SK-N-SH (cell line): ENCODE measurements at regions not wholly inside any gene's neighbourhood (a gene's known extent, or its start where the extent isn't known, plus 50 kb on each side); places are given as distances from the start of the nearest gene placed in this dataset.

ENCODE experiments used
- CTCF ChIA-PET: fragments of 300-600, 350-600 bp; formaldehyde crosslinking; extraction: SDS; loops from one replicate; lab custom pipeline; 2021; lab: Yijun Ruan, JAX
- POLR2A ChIA-PET: fragments of 350-600 bp; sonication (Branson Sonifier 250); formaldehyde crosslinking; extraction: SDS; loops from one replicate; lab custom pipeline; 2020; ENCODE audit warnings: antibody characterized with exemption, inconsistent platforms; lab: Yijun Ruan, JAX
- DNase-seq: peaks from one replicate; pipeline ENCODE4 v3.0.0; 2012
- H2AFZ ChIP-seq: fragments of 200-600 bp; sonication (generic); 2 replicates; pipeline ENCODE4 v1.8.1; 2016; ENCODE audit warnings: antibody characterized with exemption, mild to moderate bottlenecking, low read depth
- H3F3A ChIP-seq: fragments of 200-600 bp; sonication (generic); replicated peaks from 2 replicates; pipeline ENCODE3; 2016; ENCODE audit warnings: antibody characterized with exemption, mild to moderate bottlenecking; ENCODE audit not compliant: insufficient read depth
- H3K27ac ChIP-seq, 2 experiments: fragments of 200-500 bp in 1 of 2; fragments of 200-600 bp in 1 of 2; sonication (Bioruptor generic) in 1 of 2; sonication (generic), shearing (Covaris generic) in 1 of 2; 2 replicates each; pipeline versions ENCODE4 v1.5.1 to v1.6.1; 2014 to 2016; ENCODE audit warnings: low read depth in 2 of 2, inconsistent platforms in 1 of 2, low read length in 1 of 2, mild to moderate bottlenecking in 1 of 2, mixed read lengths in 1 of 2
- H3K27me3 ChIP-seq: fragments of 200-600 bp; sonication (generic), shearing (Covaris generic); 2 replicates; pipeline ENCODE4 v1.6.1; 2016; ENCODE audit warnings: mixed run types; ENCODE audit not compliant: insufficient read depth
- H3K36me3 ChIP-seq, 2 experiments: fragments of 200-500 bp in 1 of 2; fragments of 200-600 bp in 1 of 2; sonication (Bioruptor generic) in 1 of 2; sonication (generic) in 1 of 2; replicated peaks in 1 of 2; 2 replicates each; pipeline versions ENCODE3 to v1.5.1; 2014 to 2016; ENCODE audit warnings: low read length in 1 of 2, mild to moderate bottlenecking in 1 of 2; ENCODE audit not compliant: insufficient read depth in 2 of 2, control insufficient read depth in 1 of 2
- H3K4me1 ChIP-seq, 2 experiments: fragments of 200-500 bp in 1 of 2; fragments of 200-600 bp in 1 of 2; sonication (Bioruptor generic) in 1 of 2; sonication (generic), shearing (Covaris generic) in 1 of 2; 2 replicates each; pipeline versions ENCODE4 v1.5.1 to v1.6.1; 2014 to 2016; ENCODE audit warnings: low read depth in 1 of 2, low read length in 1 of 2, mixed run types in 1 of 2; ENCODE audit not compliant: insufficient read depth in 2 of 2, control insufficient read depth in 1 of 2
- H3K4me2 ChIP-seq: fragments of 200-600 bp; sonication (generic), shearing (Covaris generic); 2 replicates; pipeline ENCODE4 v1.6.1; 2017; ENCODE audit warnings: mixed run types
- H3K4me3 ChIP-seq, 2 experiments: fragments of 200-500 bp in 1 of 2; fragments of 200-600 bp in 1 of 2; sonication (Bioruptor generic) in 1 of 2; sonication (generic), shearing (Covaris generic) in 1 of 2; 2 replicates each; pipeline versions ENCODE4 v1.5.1 to v1.8.1; 2014 to 2016; ENCODE audit warnings: low read depth in 2 of 2, inconsistent platforms in 1 of 2, low read length in 1 of 2, mild to moderate bottlenecking in 1 of 2, mixed read lengths in 1 of 2, moderate library complexity in 1 of 2
- H3K79me2 ChIP-seq: fragments of 200-600 bp; sonication (generic); 2 replicates; pipeline ENCODE4 v1.8.1; 2017; ENCODE audit warnings: mild to moderate bottlenecking; ENCODE audit not compliant: insufficient read depth
- H3K9ac ChIP-seq: fragments of 200-600 bp; sonication (generic); 2 replicates; pipeline ENCODE4 v1.6.1; 2017; ENCODE audit warnings: mixed run types
- H3K9me2 ChIP-seq: fragments of 200-600 bp; sonication (generic); 2 replicates; pipeline ENCODE4 v1.6.1; 2017; ENCODE audit warnings: mixed run types
- H3K9me3 ChIP-seq: fragments of 200-600 bp; sonication (generic); 2 replicates; pipeline ENCODE4 v1.6.1; 2017; ENCODE audit warnings: mixed run types, mild to moderate bottlenecking, moderate library complexity
- H4K20me1 ChIP-seq: fragments of 200-600 bp; sonication (generic); 2 replicates; pipeline ENCODE4 v1.6.1; 2017; ENCODE audit warnings: mild to moderate bottlenecking, mixed run types; ENCODE audit not compliant: insufficient read depth
- CTCF ChIP-seq: fragments of 200-600 bp; sonication (generic); IDR thresholded peaks from 2 replicates; pipeline ENCODE4 v1.6.1; 2017; ENCODE audit warnings: antibody characterized with exemption, mild to moderate bottlenecking, moderate library complexity
- FOSL2 ChIP-seq: IDR thresholded peaks from 2 replicates; pipeline ENCODE4 v1.4.0; 2012; ENCODE audit warnings: low read depth, mild to moderate bottlenecking, moderate library complexity, borderline replicate concordance
- GABPA ChIP-seq: IDR thresholded peaks from 2 replicates; pipeline ENCODE4 v1.4.0; 2012; ENCODE audit warnings: low read depth, mild to moderate bottlenecking
- IRF3 ChIP-seq: fragments of 150-350 bp; IDR thresholded peaks from 2 replicates; pipeline ENCODE4 v1.6.1; 2016; ENCODE audit warnings: mild to moderate bottlenecking, low read depth, low read length
- JUND ChIP-seq: IDR thresholded peaks from 2 replicates; pipeline ENCODE4 v1.4.0; 2012
- MEF2A ChIP-seq: IDR thresholded peaks from 2 replicates; pipeline ENCODE4 v1.4.0; 2012; ENCODE audit warnings: low read depth, borderline replicate concordance
- NFIC ChIP-seq: IDR thresholded peaks from 2 replicates; pipeline ENCODE4 v1.4.0; 2012; ENCODE audit warnings: borderline replicate concordance
- PBX3 ChIP-seq: IDR thresholded peaks from 2 replicates; pipeline ENCODE4; 2012
- RAD21 ChIP-seq: IDR thresholded peaks from 2 replicates; pipeline ENCODE4 v1.6.1; 2012; ENCODE audit warnings: mild to moderate bottlenecking, low read length
- RCOR1 ChIP-seq: fragments of 150-350 bp; IDR thresholded peaks from 2 replicates; pipeline ENCODE4 v1.6.1; 2017; ENCODE audit warnings: antibody characterized with exemption, low read length
- REST ChIP-seq: IDR thresholded peaks from 2 replicates; pipeline ENCODE4 v1.6.1; 2012; ENCODE audit warnings: mild to moderate bottlenecking, low read depth, low read length, moderate library complexity
- RFX5 ChIP-seq: IDR thresholded peaks from 2 replicates; pipeline ENCODE4 v1.6.1; 2012; ENCODE audit warnings: mild to moderate bottlenecking, improper control_type of control experiment, low read length
- RXRA ChIP-seq: IDR thresholded peaks from 2 replicates; pipeline ENCODE4 v1.4.0; 2012; ENCODE audit warnings: low read depth, mild to moderate bottlenecking, borderline replicate concordance
- SMC3 ChIP-seq: IDR thresholded peaks from 2 replicates; pipeline ENCODE4 v1.6.1; 2012; ENCODE audit warnings: low read depth, low read length, improper control_type of control experiment
- TAF1 ChIP-seq: IDR thresholded peaks from 2 replicates; pipeline ENCODE4 v1.6.1; 2012; ENCODE audit warnings: low read depth, mild to moderate bottlenecking, low read length, moderate library complexity, borderline replicate concordance
- TCF12 ChIP-seq: IDR thresholded peaks from 2 replicates; pipeline ENCODE4 v1.4.0; 2012
- TEAD4 ChIP-seq: IDR thresholded peaks from 2 replicates; pipeline ENCODE4 v1.4.0; 2012; ENCODE audit warnings: mild to moderate bottlenecking, borderline replicate concordance; ENCODE audit not compliant: insufficient read depth
- USF1 ChIP-seq: IDR thresholded peaks from 2 replicates; pipeline ENCODE4 v1.4.0; 2012; ENCODE audit warnings: low read depth, borderline replicate concordance
- USF2 ChIP-seq: fragments of 150-350 bp; IDR thresholded peaks from 2 replicates; pipeline ENCODE4 v1.6.1; 2017; ENCODE audit warnings: antibody characterized with exemption, low read length, low read depth, borderline replicate concordance
- YY1 ChIP-seq: IDR thresholded peaks from 2 replicates; pipeline ENCODE4 v1.4.0; 2012; ENCODE audit warnings: low read depth, mild to moderate bottlenecking
- WGBS: methylation state at CpG from one replicate; pipeline ENCODE4 v1.1.6; 2017; ENCODE audit warnings: low lambda C conversion rate; 5-methylcytosine and 5-hydroxymethylcytosine counted together

GRCh38 chr5:7040111-7040510 is 326.9 kb downstream of the TENT4A start (continued):
- TF ChIP-seq PBX3 (no peak), YY1 (no peak), JUND (no peak)

- Histone ChIP-seq H3K9me2 (no peaks in the 10 kb centered on the region), H3K4me1 (no peaks in the 10 kb centered on the region), H3K9ac (no peak overlapping the region), H2AFZ (no peak overlapping the region), H3K27me3 (peaks cover 6% of the 10 kb centered on the region; the same call in 1 of the 2 replicates), H3K9me3 (no peaks in the 10 kb centered on the region), H3K36me3 (no peaks in the 10 kb centered on the region), H4K20me1 (no peaks in the 10 kb centered on the region), H3K4me2 (no peak overlapping the region), H3F3A (no peaks in the 10 kb centered on the region), H3K27ac (no peak overlapping the region), H3K4me3 (no peak overlapping the region), H3K79me2 (no peaks in the 10 kb centered on the region)
- ChIA-PET POLR2A (no interaction called here), CTCF (no interaction called here)
- no peak for DNase-seq
- TF ChIP-seq RXRA (no peak), GABPA (no peak), USF2 (no peak), REST (no peak), JUND (no peak), CTCF (no peak), MEF2A (no peak), RFX5 (no peak), USF1 (no peak), SMC3 (no peak), RAD21 (no peak), NFIC (no peak), IRF3 (no peak), TCF12 (no peak), YY1 (no peak), TEAD4 (no peak), FOSL2 (no peak), TAF1 (no peak), RCOR1 (no peak)
- WGBS, result 25% methylated on average over 6 of the region's 6 CpGs
Observed at GRCh38 chr5:7043797-7044196, 330.6 kb downstream of the TENT4A start.
